DND-41 (cell line): ENCODE measurements at regions not wholly inside any gene's neighbourhood (a gene's known extent, or its start where the extent isn't known, plus 50 kb on each side); places are given as distances from the start of the nearest gene placed in this dataset.

ENCODE experiments used
- ATAC-seq: fragments of 200-7000 bp; cut with Tn5 transposase; 3 replicates; pipeline ENCODE4 v1.9.1; 2021; ENCODE audit warnings: low read depth; ENCODE audit not compliant: insufficient read depth
- DNase-seq: peaks from one replicate; pipeline ENCODE4 v3.0.0-alpha.2; 2020
- H2AFZ ChIP-seq: 2 replicates; pipeline ENCODE4 v1.6.0; 2012; ENCODE audit warnings: low read depth, low read length
- H3K27ac ChIP-seq: 2 replicates; pipeline ENCODE4 v1.5.1; 2012; ENCODE audit warnings: low read length, inconsistent platforms
- H3K27me3 ChIP-seq: fragments of 200-600 bp; sonication (generic); 2 replicates; pipeline ENCODE4 v1.6.0; 2012; ENCODE audit warnings: low read length, mild to moderate bottlenecking, inconsistent platforms; ENCODE audit not compliant: insufficient read depth, poor library complexity
- H3K36me3 ChIP-seq: 2 replicates; pipeline ENCODE4 v1.5.1; 2012; ENCODE audit warnings: low read length, inconsistent platforms; ENCODE audit not compliant: insufficient read depth
- H3K4me1 ChIP-seq: 2 replicates; pipeline ENCODE4 v1.5.1; 2012; ENCODE audit warnings: mild to moderate bottlenecking, low read length; ENCODE audit not compliant: insufficient read depth
- H3K4me2 ChIP-seq: 2 replicates; pipeline ENCODE4 v1.6.0; 2012; ENCODE audit warnings: mild to moderate bottlenecking, moderate library complexity, low read length, inconsistent platforms; ENCODE audit not compliant: insufficient read depth
- H3K4me3 ChIP-seq, 2 experiments: fragments of 200-600 bp in 1 of 2; shearing (Covaris generic) in 1 of 2; 2 replicates each; pipeline ENCODE4 v1.5.1; 2012 to 2016; ENCODE audit warnings: inconsistent platforms in 2 of 2, low read length in 2 of 2, mild to moderate bottlenecking in 2 of 2, low read depth in 1 of 2, moderate library complexity in 1 of 2
- H3K79me2 ChIP-seq: 2 replicates; pipeline ENCODE4 v1.6.0; 2012; ENCODE audit warnings: low read length, inconsistent platforms; ENCODE audit not compliant: insufficient read depth
- H3K9ac ChIP-seq: 2 replicates; pipeline ENCODE4 v1.6.0; 2012; ENCODE audit warnings: low read depth, mild to moderate bottlenecking, inconsistent platforms, low read length, moderate library complexity
- H3K9me3 ChIP-seq: 2 replicates; pipeline ENCODE4 v1.5.1; 2012; ENCODE audit warnings: low read length, moderate library complexity, mild to moderate bottlenecking, inconsistent platforms; ENCODE audit not compliant: insufficient read depth, severe bottlenecking
- H4K20me1 ChIP-seq: 2 replicates; pipeline ENCODE4 v1.6.0; 2012; ENCODE audit warnings: low read length; ENCODE audit not compliant: insufficient read depth
- EZH2 ChIP-seq: IDR thresholded peaks from 3 replicates; pipeline ENCODE4 v1.6.1; 2012; ENCODE audit warnings: borderline replicate concordance, low read depth, mild to moderate bottlenecking, moderate library complexity, low read length, inconsistent platforms; ENCODE audit not compliant: severe bottlenecking
- TF ChIP-seq, protein P1 (sequence below): IDR thresholded peaks from 2 replicates; pipeline ENCODE4 v1.5.1; 2012; ENCODE audit warnings: borderline replicate concordance, low read length, moderate library complexity, mild to moderate bottlenecking; ENCODE audit not compliant: poor library complexity, severe bottlenecking; ENCODE audit errors: extremely low read depth

DNA sequence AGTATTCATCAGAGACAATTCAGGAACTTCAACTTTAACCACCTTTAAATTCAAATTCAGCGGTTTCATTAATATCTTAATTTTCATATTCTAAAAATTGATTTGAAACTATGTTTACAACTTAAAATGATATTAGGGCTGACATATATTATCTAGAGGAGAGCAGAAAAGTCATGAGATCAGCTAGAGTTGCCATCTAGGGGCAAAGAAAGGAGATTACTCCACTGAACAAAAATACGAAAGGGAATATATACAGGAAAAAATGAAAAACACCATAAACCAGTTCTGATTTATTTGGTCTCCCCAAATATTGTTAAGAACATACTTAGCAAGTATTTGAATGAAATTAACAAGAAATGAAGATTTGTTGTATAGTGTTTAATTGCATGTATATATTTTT is 946.3 kb downstream of the DTWD2 start:
- Histone ChIP-seq H3K4me2 (no peak overlapping the region), H4K20me1 (no peaks in the 10 kb centered on the region), H3K4me1 (no peaks in the 10 kb centered on the region), H3K27me3 (peaks cover 3% of the 10 kb centered on the region), H2AFZ (no peak overlapping the region), H3K36me3 (no peaks in the 10 kb centered on the region), H3K27ac (no peak overlapping the region), H3K4me3 (no peak overlapping the region), H3K9ac (no peak overlapping the region), H3K79me2 (no peaks in the 10 kb centered on the region), H3K9me3 (no peaks in the 10 kb centered on the region)
- no peak for DNase-seq
- no peak for TF ChIP-seq EZH2
- TF ChIP-seq, protein P1, sequence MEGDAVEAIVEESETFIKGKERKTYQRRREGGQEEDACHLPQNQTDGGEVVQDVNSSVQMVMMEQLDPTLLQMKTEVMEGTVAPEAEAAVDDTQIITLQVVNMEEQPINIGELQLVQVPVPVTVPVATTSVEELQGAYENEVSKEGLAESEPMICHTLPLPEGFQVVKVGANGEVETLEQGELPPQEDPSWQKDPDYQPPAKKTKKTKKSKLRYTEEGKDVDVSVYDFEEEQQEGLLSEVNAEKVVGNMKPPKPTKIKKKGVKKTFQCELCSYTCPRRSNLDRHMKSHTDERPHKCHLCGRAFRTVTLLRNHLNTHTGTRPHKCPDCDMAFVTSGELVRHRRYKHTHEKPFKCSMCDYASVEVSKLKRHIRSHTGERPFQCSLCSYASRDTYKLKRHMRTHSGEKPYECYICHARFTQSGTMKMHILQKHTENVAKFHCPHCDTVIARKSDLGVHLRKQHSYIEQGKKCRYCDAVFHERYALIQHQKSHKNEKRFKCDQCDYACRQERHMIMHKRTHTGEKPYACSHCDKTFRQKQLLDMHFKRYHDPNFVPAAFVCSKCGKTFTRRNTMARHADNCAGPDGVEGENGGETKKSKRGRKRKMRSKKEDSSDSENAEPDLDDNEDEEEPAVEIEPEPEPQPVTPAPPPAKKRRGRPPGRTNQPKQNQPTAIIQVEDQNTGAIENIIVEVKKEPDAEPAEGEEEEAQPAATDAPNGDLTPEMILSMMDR, result no peak
- ATAC-seq, result no peak

DNA sequence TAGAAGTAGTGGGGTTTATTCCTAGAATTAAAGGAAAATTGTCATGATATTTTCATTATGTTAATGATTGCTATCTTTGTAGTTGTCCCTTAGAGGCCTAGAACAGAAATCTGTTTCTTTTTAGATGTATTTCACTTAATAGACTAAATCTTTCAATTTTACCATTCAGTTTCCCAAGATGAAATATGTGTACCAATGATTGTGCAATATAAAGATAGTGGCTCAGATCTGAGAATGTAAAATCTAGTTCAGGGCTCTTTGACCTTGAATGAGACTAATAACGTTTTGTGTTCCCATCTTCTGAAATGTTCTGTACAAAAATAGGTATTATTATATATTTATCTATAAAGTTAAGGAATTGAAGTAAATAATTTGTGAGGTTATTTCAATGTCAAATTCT is 947.9 kb downstream of the DTWD2 start:
- Histone ChIP-seq H3K4me3 (no peak overlapping the region), H2AFZ (no peak overlapping the region), H3K9me3 (no peaks in the 10 kb centered on the region), H3K27me3 (peaks cover 3% of the 10 kb centered on the region), H3K27ac (no peak overlapping the region), H3K9ac (no peak overlapping the region), H3K4me1 (no peaks in the 10 kb centered on the region), H3K36me3 (no peaks in the 10 kb centered on the region), H4K20me1 (no peaks in the 10 kb centered on the region), H3K4me2 (no peak overlapping the region), H3K79me2 (no peaks in the 10 kb centered on the region)
- TF ChIP-seq EZH2, result no peak
- TF ChIP-seq, protein P1, result no peak
- no peak for ATAC-seq
- no peak for DNase-seq

DNA sequence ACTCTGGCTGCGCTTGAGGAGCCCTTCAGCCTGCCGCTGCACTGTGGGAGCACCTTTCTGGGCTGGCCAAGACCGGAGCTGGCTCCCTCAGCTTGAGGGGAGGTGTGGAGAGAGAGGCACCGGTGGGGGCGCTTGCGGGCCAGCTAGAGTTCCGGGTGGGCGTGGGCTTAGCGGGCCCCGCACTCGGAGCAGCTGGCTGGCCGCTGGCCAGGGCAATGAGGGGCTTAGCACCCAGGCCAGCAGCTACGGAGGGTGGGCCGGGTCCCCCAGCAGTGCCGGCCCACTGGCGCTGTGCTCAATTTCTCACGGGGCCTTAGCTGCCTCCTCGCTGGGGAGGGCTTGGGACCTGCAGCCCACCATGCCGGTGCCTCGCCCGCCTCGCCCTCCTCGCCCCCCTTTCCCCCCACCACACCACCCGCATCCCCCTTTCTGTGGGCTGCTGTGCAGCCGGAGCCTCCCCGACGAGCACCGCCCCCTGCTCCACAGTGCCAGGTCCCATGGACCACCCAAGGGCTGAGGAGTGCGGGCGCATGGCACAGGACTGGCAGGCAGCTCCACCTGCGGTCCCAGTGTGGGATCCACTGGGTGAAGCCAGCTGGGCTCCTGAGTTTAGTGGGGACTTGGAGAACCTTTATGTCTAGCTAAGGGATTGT is 954.5 kb downstream of the DTWD2 start:
- no peak for TF ChIP-seq EZH2
- TF ChIP-seq, protein P1, result no peak
- no peak overlapping the region for H2AFZ ChIP-seq
- no peaks in the 10 kb centered on the region for H4K20me1 ChIP-seq
- no peaks in the 10 kb centered on the region for H3K27me3 ChIP-seq
- H3K9me3 ChIP-seq, result no peaks in the 10 kb centered on the region
- no peaks in the 10 kb centered on the region for H3K36me3 ChIP-seq
- no peak overlapping the region for H3K27ac ChIP-seq
- H3K4me3 ChIP-seq, result no peak overlapping the region
- ATAC-seq (no peak), DNase-seq (no peak)
- no peak overlapping the region for H3K4me2 ChIP-seq
- no peaks in the 10 kb centered on the region for H3K4me1 ChIP-seq
- no peaks in the 10 kb centered on the region for H3K79me2 ChIP-seq
- H3K9ac ChIP-seq, result no peak overlapping the region

DNA sequence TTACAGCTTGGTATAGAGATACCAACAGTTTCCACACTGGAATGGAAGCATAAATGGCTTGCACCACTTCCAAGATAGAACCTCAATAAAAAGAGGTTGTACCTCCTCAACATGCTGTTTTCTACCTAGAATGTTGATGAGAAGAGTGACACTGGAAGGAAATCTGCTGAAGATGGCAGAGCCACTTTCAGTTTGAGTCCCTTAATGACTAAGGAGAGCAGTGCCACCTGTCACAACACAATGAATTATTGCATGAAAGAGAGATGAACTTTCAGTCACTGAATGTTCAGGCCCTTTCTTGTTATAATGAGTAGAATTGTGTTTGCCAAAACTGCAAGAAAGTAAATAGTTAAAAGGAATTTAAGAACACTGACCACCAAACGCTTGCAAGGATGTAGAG is 958.5 kb downstream of the DTWD2 start:
- Histone ChIP-seq H4K20me1 (no peaks in the 10 kb centered on the region), H3K79me2 (no peaks in the 10 kb centered on the region), H3K4me2 (no peak overlapping the region), H3K9ac (no peak overlapping the region), H2AFZ (no peak overlapping the region), H3K9me3 (no peaks in the 10 kb centered on the region), H3K4me3 (no peak overlapping the region), H3K4me1 (no peaks in the 10 kb centered on the region), H3K27me3 (no peaks in the 10 kb centered on the region), H3K27ac (no peak overlapping the region), H3K36me3 (no peaks in the 10 kb centered on the region)
- DNase-seq (no peak), ATAC-seq (no peak)
- no peak for TF ChIP-seq EZH2
- TF ChIP-seq, protein P1, result no peak
